Astrocyte (in vitro differentiated cells and primary cell): ENCODE measurements at regions not wholly inside any gene's neighbourhood (a gene's known extent, or its start where the extent isn't known, plus 50 kb on each side); places are given as distances from the start of the nearest gene placed in this dataset.

Source experiments
- DNase-seq: peaks from one replicate; pipeline ENCODE4 v3.0.0-alpha.2; 2010; ENCODE audit warnings: low read depth
- FAIRE-seq: peaks from 2 replicates; lab custom pipeline; 2011; peaks lifted over from hg19 to GRCh38; lab: Jason Lieb, UNC
- H2AFZ ChIP-seq: 2 replicates; pipeline ENCODE4 v1.6.0; 2012; ENCODE audit warnings: low read depth, low read length, inconsistent platforms
- H3K27ac ChIP-seq: 2 replicates; pipeline ENCODE4 v1.5.1; 2011; ENCODE audit warnings: low read depth, low read length, inconsistent platforms
- H3K27me3 ChIP-seq: 2 replicates; pipeline ENCODE4 v1.6.0; 2011; ENCODE audit warnings: low read length, inconsistent platforms; ENCODE audit not compliant: insufficient read depth
- H3K36me3 ChIP-seq: 2 replicates; pipeline ENCODE4 v1.5.1; 2011; ENCODE audit warnings: low read length, inconsistent platforms; ENCODE audit not compliant: insufficient read depth
- H3K4me1 ChIP-seq: 2 replicates; pipeline ENCODE4 v1.5.1; 2011; ENCODE audit warnings: low read length, inconsistent platforms; ENCODE audit not compliant: insufficient read depth
- H3K4me2 ChIP-seq: 2 replicates; pipeline ENCODE4 v1.6.0; 2012; ENCODE audit warnings: low read length, inconsistent platforms
- H3K4me3 ChIP-seq: 2 replicates; pipeline ENCODE4 v1.5.1; 2011; ENCODE audit warnings: low read depth, mild to moderate bottlenecking, low read length, inconsistent platforms; ENCODE audit not compliant: insufficient read depth
- H3K79me2 ChIP-seq: 2 replicates; pipeline ENCODE4 v1.6.0; 2012; ENCODE audit warnings: mild to moderate bottlenecking, low read length, inconsistent platforms; ENCODE audit not compliant: insufficient read depth
- H3K9ac ChIP-seq: 2 replicates; pipeline ENCODE4 v1.6.0; 2012; ENCODE audit warnings: mild to moderate bottlenecking, low read length, inconsistent platforms
- H3K9me3 ChIP-seq: 2 replicates; pipeline ENCODE4 v1.5.1; 2012; ENCODE audit warnings: low read depth, mild to moderate bottlenecking, low read length, inconsistent platforms; ENCODE audit not compliant: insufficient read depth
- H4K20me1 ChIP-seq: 2 replicates; pipeline ENCODE4 v1.6.0; 2012; ENCODE audit warnings: low read length, inconsistent platforms; ENCODE audit not compliant: insufficient read depth
- H3K27ac Mint-ChIP-seq: one replicate; pipeline ENCODE4 v1.8.0; 2021; ENCODE audit warnings: mild to moderate bottlenecking, mixed read lengths; ENCODE audit not compliant: unreplicated experiment
- H3K27me3 Mint-ChIP-seq: one replicate; pipeline ENCODE4 v1.8.0; 2021; ENCODE audit warnings: low read depth, mixed read lengths; ENCODE audit not compliant: unreplicated experiment
- H3K36me3 Mint-ChIP-seq: one replicate; pipeline ENCODE4 v1.8.0; 2021; ENCODE audit warnings: low read depth, mixed read lengths; ENCODE audit not compliant: unreplicated experiment
- H3K4me1 Mint-ChIP-seq: one replicate; pipeline ENCODE4 v1.8.0; 2021; ENCODE audit warnings: low read depth, mixed read lengths; ENCODE audit not compliant: unreplicated experiment
- H3K4me3 Mint-ChIP-seq: one replicate; pipeline ENCODE4 v1.8.0; 2021; ENCODE audit warnings: mild to moderate bottlenecking, moderate library complexity, mixed read lengths; ENCODE audit not compliant: unreplicated experiment
- H3K9me3 Mint-ChIP-seq: one replicate; pipeline ENCODE4 v1.8.0; 2021; ENCODE audit warnings: mild to moderate bottlenecking, mixed read lengths; ENCODE audit not compliant: unreplicated experiment
- CTCF ChIP-seq: IDR thresholded peaks from 2 replicates; pipeline ENCODE4 v1.5.1; 2011; ENCODE audit warnings: low read depth, mild to moderate bottlenecking, inconsistent platforms, low read length, moderate library complexity; ENCODE audit not compliant: insufficient read depth
- EZH2 ChIP-seq: IDR thresholded peaks from 2 replicates; pipeline ENCODE4 v1.6.1; 2012; ENCODE audit warnings: mild to moderate bottlenecking, low read length, inconsistent platforms; ENCODE audit not compliant: insufficient read depth

GRCh38 chr13:57224414-57224813 lies 57.4 kb downstream of the PRR20E start:
- Mint-ChIP-seq H3K9me3 (no peaks in the 10 kb centered on the region), H3K27me3 (no peaks in the 10 kb centered on the region), H3K4me1 (no peaks in the 10 kb centered on the region), H3K27ac (no peak overlapping the region), H3K4me3 (no peak overlapping the region), H3K36me3 (no peaks in the 10 kb centered on the region)
- no peak overlapping the region for H3K9ac ChIP-seq
- no peaks in the 10 kb centered on the region for H3K27me3 ChIP-seq
- no peak for DNase-seq
- H3K4me3 ChIP-seq: no peak overlapping the region
- H3K27ac ChIP-seq: no peak overlapping the region
- H3K79me2 ChIP-seq: no peaks in the 10 kb centered on the region
- H3K4me2 ChIP-seq: no peak overlapping the region
- TF ChIP-seq EZH2 (no peak), CTCF (no peak)
- no peaks in the 10 kb centered on the region for H3K36me3 ChIP-seq
- no peak for FAIRE-seq
- no peaks in the 10 kb centered on the region for H3K9me3 ChIP-seq
- no peaks in the 10 kb centered on the region for H4K20me1 ChIP-seq
- no peak overlapping the region for H2AFZ ChIP-seq
- H3K4me1 ChIP-seq: no peaks in the 10 kb centered on the region

- Histone ChIP-seq H3K36me3 (no peaks in the 10 kb centered on the region), H3K4me2 (no peak overlapping the region), H3K27me3 (no peaks in the 10 kb centered on the region), H3K9me3 (peaks cover 2% of the 10 kb centered on the region), H3K9ac (no peak overlapping the region), H3K4me1 (no peaks in the 10 kb centered on the region), H3K79me2 (no peaks in the 10 kb centered on the region), H2AFZ (no peak overlapping the region), H3K4me3 (no peak overlapping the region), H3K27ac (no peak overlapping the region), H4K20me1 (no peaks in the 10 kb centered on the region)
- TF ChIP-seq CTCF (no peak), EZH2 (no peak)
- H3K27me3 Mint-ChIP-seq: no peaks in the 10 kb centered on the region
- H3K36me3 Mint-ChIP-seq: no peaks in the 10 kb centered on the region
- H3K4me3 Mint-ChIP-seq: no peak overlapping the region
- no peaks in the 10 kb centered on the region for H3K4me1 Mint-ChIP-seq
- DNase-seq (no peak), FAIRE-seq (no peak)
- no peak overlapping the region for H3K27ac Mint-ChIP-seq
- H3K9me3 Mint-ChIP-seq: no peaks in the 10 kb centered on the region
These were observed 83.5 kb downstream of the PRR20E start for GRCh38 chr13:57250472-57250871.

DNA sequence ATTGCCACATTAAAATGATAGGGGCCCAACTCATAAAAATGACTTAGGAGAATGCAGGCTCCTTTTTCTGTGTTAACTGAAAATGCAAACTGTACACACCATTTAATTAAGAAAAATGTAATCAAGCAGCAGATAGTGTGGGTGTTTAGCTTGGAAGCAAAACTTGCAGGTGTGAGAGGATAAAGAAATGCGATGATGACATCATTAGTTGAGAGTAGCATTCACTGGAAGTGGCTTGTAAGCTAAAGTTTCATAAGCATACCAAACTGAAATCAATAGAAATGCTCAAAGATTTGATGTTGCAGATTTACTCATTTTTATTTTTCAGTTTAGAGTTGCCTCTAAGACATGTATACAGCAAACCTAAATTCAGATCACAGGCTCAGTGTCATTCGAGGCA lies 86.6 kb downstream of the PRR20E start:
- no peaks in the 10 kb centered on the region for H3K36me3 Mint-ChIP-seq
- Histone ChIP-seq H3K79me2 (no peaks in the 10 kb centered on the region), H3K9ac (no peak overlapping the region), H3K27ac (no peak overlapping the region), H3K4me3 (no peak overlapping the region), H2AFZ (no peak overlapping the region), H3K9me3 (peaks cover 3% of the 10 kb centered on the region), H4K20me1 (no peaks in the 10 kb centered on the region), H3K4me1 (no peaks in the 10 kb centered on the region), H3K27me3 (no peaks in the 10 kb centered on the region), H3K36me3 (no peaks in the 10 kb centered on the region), H3K4me2 (no peak overlapping the region)
- no peaks in the 10 kb centered on the region for H3K4me1 Mint-ChIP-seq
- no peaks in the 10 kb centered on the region for H3K9me3 Mint-ChIP-seq
- DNase-seq (no peak), FAIRE-seq (no peak)
- no peak overlapping the region for H3K4me3 Mint-ChIP-seq
- no peak overlapping the region for H3K27ac Mint-ChIP-seq
- H3K27me3 Mint-ChIP-seq: no peaks in the 10 kb centered on the region
- TF ChIP-seq CTCF: no peak
- no peak for TF ChIP-seq EZH2
